MM.1S (cell line): ENCODE measurements at regions not wholly inside any gene's neighbourhood (a gene's known extent, or its start where the extent isn't known, plus 50 kb on each side); places are given as distances from the start of the nearest gene placed in this dataset.

Source experiments
- EZH2phosphoT487 ChIP-seq: fragments of 300-600 bp; sonication (generic); IDR thresholded peaks from 2 replicates; pipeline ENCODE4 v1.6.1; 2018; ENCODE audit warnings: antibody characterized with exemption, low read length
- TF ChIP-seq, protein P1 (sequence below): fragments of 300-600 bp; sonication (generic); IDR thresholded peaks from 2 replicates; pipeline ENCODE4 v1.5.1; 2016; ENCODE audit warnings: antibody characterized with exemption, low read length, mixed read lengths

DNA sequence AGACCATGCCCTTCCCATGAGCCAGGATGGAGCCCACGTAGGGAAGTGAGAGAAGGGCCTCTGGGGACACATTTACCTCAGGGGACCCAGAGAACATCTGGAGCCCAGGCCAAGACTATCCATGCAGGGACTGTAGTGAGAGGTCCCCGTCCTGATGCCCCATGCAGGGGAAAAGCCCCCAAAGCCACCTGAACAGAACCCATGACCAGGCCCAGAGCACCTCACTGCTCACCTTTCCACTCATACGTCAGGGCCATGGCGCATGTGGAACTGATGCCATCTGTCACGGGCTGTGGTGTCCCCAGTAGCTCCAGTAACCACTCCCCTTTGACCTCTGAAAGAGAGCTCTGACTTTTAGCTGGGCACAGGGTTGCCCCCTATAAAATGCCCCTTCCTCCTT lies 106.5 kb upstream of the TEX51 start:
- TF ChIP-seq EZH2phosphoT487: no peak
- TF ChIP-seq, protein P1, sequence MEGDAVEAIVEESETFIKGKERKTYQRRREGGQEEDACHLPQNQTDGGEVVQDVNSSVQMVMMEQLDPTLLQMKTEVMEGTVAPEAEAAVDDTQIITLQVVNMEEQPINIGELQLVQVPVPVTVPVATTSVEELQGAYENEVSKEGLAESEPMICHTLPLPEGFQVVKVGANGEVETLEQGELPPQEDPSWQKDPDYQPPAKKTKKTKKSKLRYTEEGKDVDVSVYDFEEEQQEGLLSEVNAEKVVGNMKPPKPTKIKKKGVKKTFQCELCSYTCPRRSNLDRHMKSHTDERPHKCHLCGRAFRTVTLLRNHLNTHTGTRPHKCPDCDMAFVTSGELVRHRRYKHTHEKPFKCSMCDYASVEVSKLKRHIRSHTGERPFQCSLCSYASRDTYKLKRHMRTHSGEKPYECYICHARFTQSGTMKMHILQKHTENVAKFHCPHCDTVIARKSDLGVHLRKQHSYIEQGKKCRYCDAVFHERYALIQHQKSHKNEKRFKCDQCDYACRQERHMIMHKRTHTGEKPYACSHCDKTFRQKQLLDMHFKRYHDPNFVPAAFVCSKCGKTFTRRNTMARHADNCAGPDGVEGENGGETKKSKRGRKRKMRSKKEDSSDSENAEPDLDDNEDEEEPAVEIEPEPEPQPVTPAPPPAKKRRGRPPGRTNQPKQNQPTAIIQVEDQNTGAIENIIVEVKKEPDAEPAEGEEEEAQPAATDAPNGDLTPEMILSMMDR: no peak
